ENCODE measurements at regions not wholly inside any gene's neighbourhood (a gene's known extent, or its start where the extent isn't known, plus 50 kb on each side); places are given as distances from the start of the nearest gene placed in this dataset.

DNA sequence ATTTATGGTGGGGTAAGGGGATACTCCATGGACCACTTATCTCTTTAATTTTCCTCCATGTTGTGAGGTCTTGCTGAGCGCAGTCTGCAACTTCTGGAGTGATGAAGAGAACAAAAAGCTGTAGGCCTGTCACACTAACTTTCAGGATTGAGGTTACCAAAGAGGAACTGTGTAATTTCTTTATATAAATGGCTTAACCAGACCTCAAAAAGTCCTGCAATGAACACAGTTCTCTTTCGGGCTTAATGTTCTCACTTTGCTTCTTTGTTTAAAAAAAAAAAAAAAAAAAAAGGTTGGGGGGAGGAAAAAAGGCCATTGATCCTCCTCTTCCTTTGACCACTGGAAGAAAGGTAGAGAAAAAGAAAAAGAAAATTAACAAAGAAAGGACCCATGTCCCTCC, 86.8 kb upstream of the SOX9 start:
- Mint-ChIP-seq H3K27me3 (no peaks in the 10 kb centered on the region), H3K4me1 (peaks cover 2% of the 10 kb centered on the region), H3K9me3 (peaks cover 2% of the 10 kb centered on the region), H3K27ac (no peak overlapping the region), H3K36me3 (no peaks in the 10 kb centered on the region), H3K4me3 (no peak overlapping the region)
- ATAC-seq (ENCODE audit: low read depth) (no peak), DNase-seq (ENCODE audit: low spot score in 2 of 2) (no peak)

- Mint-ChIP-seq H3K4me1 (no peaks in the 10 kb centered on the region), H3K27me3 (no peaks in the 10 kb centered on the region), H3K4me3 (no peak overlapping the region), H3K36me3 (no peaks in the 10 kb centered on the region), H3K9me3 (peaks cover 7% of the 10 kb centered on the region), H3K27ac (no peak overlapping the region)
- DNase-seq (ENCODE audit: low spot score in 2 of 2), result no peak
- ATAC-seq (ENCODE audit: low read depth), result no peak
These were observed 82.4 kb upstream of the SOX9 start for GRCh38 chr17:72038427-72038826.

DNA sequence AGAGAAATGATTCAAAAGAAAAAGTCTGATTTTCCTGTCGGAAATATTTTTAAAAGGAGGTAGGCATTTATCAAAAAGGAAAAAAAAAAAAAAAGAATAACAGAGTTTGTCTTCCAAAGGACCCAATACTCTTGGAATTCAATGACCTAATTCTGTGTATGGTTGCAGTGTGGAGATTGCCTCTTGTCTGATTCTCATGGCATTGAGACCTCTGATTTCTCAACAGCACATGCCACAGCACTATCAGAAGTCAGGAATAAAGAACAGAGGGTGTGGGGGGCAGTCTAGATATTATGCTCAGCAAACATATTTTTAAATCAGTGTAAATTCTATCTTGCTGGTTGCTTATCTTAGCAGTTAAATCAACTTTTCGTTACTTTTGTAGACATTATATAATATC, 81.3 kb upstream of the SOX9 start:
- ATAC-seq (ENCODE audit: low read depth), result no peak

GRCh38 chr17:72046178-72046577, 74.6 kb upstream of the SOX9 start:
- H3K4me1 Mint-ChIP-seq, result no peaks in the 10 kb centered on the region
- peaks cover 8% of the 10 kb centered on the region for H3K9me3 Mint-ChIP-seq
- H3K27me3 Mint-ChIP-seq, result no peaks in the 10 kb centered on the region
- no peaks in the 10 kb centered on the region for H3K36me3 Mint-ChIP-seq
- ATAC-seq (ENCODE audit: low read depth), result no peak
- no peak overlapping the region for H3K4me3 Mint-ChIP-seq
- H3K27ac Mint-ChIP-seq, result no peak overlapping the region
- DNase-seq (ENCODE audit: low spot score in 2 of 2), result no peak

More for the DNA sequence above, 81.3 kb upstream of the SOX9 start:
- Mint-ChIP-seq H3K36me3 (no peaks in the 10 kb centered on the region), H3K9me3 (peaks cover 7% of the 10 kb centered on the region), H3K27ac (no peak overlapping the region), H3K4me3 (no peak overlapping the region), H3K4me1 (no peaks in the 10 kb centered on the region), H3K27me3 (no peaks in the 10 kb centered on the region)
- DNase-seq (ENCODE audit: low spot score in 2 of 2), result no peak

- Mint-ChIP-seq H3K4me1 (no peaks in the 10 kb centered on the region), H3K27me3 (no peaks in the 10 kb centered on the region), H3K27ac (no peak overlapping the region), H3K36me3 (no peaks in the 10 kb centered on the region), H3K4me3 (no peak overlapping the region), H3K9me3 (peaks cover 10% of the 10 kb centered on the region)
- ATAC-seq (ENCODE audit: low read depth) (no peak), DNase-seq (ENCODE audit: low spot score in 2 of 2) (no peak)
These were observed 73.9 kb upstream of the SOX9 start for GRCh38 chr17:72046643-72047612.

GRCh38 chr17:72049914-72050313, 70.9 kb upstream of the SOX9 start:
- H3K27ac Mint-ChIP-seq, result no peak overlapping the region
- peaks cover 7% of the 10 kb centered on the region for H3K9me3 Mint-ChIP-seq
- no peaks in the 10 kb centered on the region for H3K36me3 Mint-ChIP-seq
- H3K4me3 Mint-ChIP-seq, result no peak overlapping the region
- ATAC-seq (ENCODE audit: low read depth), result no peak
- no peaks in the 10 kb centered on the region for H3K4me1 Mint-ChIP-seq
- DNase-seq (ENCODE audit: low spot score in 2 of 2), result no peak
- H3K27me3 Mint-ChIP-seq, result no peaks in the 10 kb centered on the region

- ATAC-seq (ENCODE audit: low read depth) (no peak), DNase-seq (ENCODE audit: low spot score in 2 of 2) (no peak)
- Mint-ChIP-seq H3K36me3 (no peaks in the 10 kb centered on the region), H3K4me3 (no peak overlapping the region), H3K9me3 (peaks cover 4% of the 10 kb centered on the region), H3K4me1 (no peaks in the 10 kb centered on the region), H3K27me3 (no peaks in the 10 kb centered on the region), H3K27ac (no peak overlapping the region)
These were observed 67.8 kb upstream of the SOX9 start for GRCh38 chr17:72053036-72053435.

GRCh38 chr17:72053449-72053848, 67.4 kb upstream of the SOX9 start:
- Mint-ChIP-seq H3K4me3 (no peak overlapping the region), H3K27me3 (no peaks in the 10 kb centered on the region), H3K9me3 (peaks cover 4% of the 10 kb centered on the region), H3K4me1 (no peaks in the 10 kb centered on the region), H3K36me3 (no peaks in the 10 kb centered on the region), H3K27ac (no peak overlapping the region)
- ATAC-seq (ENCODE audit: low read depth), result no peak
- no peak for DNase-seq (ENCODE audit: low spot score in 2 of 2)

DNA sequence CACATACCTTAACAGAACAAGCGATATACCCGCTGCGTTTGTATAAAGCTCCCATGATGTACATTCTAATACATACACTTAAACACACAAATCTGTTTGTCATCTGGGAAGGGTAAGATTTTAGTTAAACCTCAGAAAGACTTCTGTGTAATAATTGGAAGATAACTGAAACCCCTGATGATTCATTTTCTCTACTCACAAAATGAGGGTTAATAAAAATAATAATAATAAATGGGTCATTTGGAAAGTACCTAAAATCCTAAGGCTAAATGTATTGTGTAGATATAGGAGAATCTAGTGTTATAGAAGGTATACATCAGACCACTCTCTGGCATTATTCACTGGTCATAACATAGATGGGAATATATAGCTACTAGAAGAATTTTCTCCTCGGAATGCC, 64.7 kb upstream of the SOX9 start:
- DNase-seq (ENCODE audit: low spot score in 2 of 2) (no peak), ATAC-seq (ENCODE audit: low read depth) (no peak)
- Mint-ChIP-seq H3K27me3 (no peaks in the 10 kb centered on the region), H3K36me3 (no peaks in the 10 kb centered on the region), H3K4me3 (no peak overlapping the region), H3K27ac (no peak overlapping the region), H3K9me3 (peaks cover 2% of the 10 kb centered on the region), H3K4me1 (no peaks in the 10 kb centered on the region)

DNA sequence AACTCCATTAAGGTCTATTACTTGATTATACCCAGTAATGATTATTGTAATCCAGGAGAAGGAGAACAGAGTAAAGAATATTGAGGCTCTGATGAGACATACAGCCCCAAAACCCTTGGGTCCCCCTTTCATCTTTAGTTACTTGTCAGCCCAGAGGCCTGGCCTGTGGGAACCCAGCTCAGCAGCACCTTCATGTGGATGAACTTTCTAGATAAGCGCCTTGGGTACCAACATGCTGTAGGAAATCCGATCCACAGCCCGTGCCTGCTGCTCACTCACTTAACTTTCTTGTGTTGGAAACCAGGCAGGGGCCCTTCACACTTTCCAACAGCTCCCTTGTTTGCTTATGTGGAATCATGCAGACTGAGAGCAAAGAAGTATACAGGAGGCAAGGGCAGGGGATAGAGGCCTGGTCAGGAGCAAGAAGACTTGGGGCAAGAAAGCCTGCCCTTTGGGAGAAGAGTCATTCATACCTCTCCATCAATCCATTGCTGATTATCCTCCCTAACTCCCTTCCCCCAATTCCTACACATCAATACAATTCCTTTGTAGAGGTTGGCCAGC, 64.0 kb upstream of the SOX9 start:
- H3K27ac Mint-ChIP-seq, result no peak overlapping the region
- no peaks in the 10 kb centered on the region for H3K36me3 Mint-ChIP-seq
- H3K4me1 Mint-ChIP-seq, result no peaks in the 10 kb centered on the region
- no peak overlapping the region for H3K4me3 Mint-ChIP-seq
- no peak for DNase-seq (ENCODE audit: low spot score in 2 of 2)
- no peaks in the 10 kb centered on the region for H3K9me3 Mint-ChIP-seq
- ATAC-seq (ENCODE audit: low read depth), result no peak
- H3K27me3 Mint-ChIP-seq, result no peaks in the 10 kb centered on the region

- Mint-ChIP-seq H3K36me3 (no peaks in the 10 kb centered on the region), H3K27me3 (no peaks in the 10 kb centered on the region), H3K4me3 (no peak overlapping the region), H3K4me1 (no peaks in the 10 kb centered on the region), H3K9me3 (no peaks in the 10 kb centered on the region), H3K27ac (no peak overlapping the region)
- ATAC-seq (ENCODE audit: low read depth) (no peak), DNase-seq (ENCODE audit: low spot score in 2 of 2) (no peak)
These were observed 60.7 kb upstream of the SOX9 start for GRCh38 chr17:72060084-72060483.

DNA sequence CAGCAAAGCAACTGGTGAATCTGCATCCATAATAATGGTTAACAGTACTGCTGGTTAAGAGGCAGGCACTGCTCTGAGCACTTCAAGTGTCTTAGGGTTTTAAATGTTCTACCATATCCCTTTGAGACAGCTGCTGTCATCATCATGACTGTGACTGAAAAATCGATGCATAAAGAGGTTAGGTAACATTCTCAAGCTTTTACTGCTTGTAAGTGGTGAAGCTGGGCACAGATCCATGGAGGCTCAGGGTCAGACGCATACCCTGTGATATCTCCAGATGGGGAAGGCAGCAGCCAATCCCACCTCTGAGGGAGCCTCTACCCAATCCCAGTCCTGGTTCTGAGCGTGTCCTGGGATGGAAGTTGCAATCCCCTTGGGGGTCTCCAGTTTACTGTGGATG, 57.6 kb upstream of the SOX9 start:
- ATAC-seq (ENCODE audit: low read depth) (no peak), DNase-seq (ENCODE audit: low spot score in 2 of 2) (no peak)
- no peaks in the 10 kb centered on the region for H3K27me3 Mint-ChIP-seq
- H3K9me3 Mint-ChIP-seq, result peaks cover 5% of the 10 kb centered on the region
- no peak overlapping the region for H3K27ac Mint-ChIP-seq
- H3K4me1 Mint-ChIP-seq, result no peaks in the 10 kb centered on the region
- H3K36me3 Mint-ChIP-seq, result no peaks in the 10 kb centered on the region
- H3K4me3 Mint-ChIP-seq, result no peak overlapping the region

DNA sequence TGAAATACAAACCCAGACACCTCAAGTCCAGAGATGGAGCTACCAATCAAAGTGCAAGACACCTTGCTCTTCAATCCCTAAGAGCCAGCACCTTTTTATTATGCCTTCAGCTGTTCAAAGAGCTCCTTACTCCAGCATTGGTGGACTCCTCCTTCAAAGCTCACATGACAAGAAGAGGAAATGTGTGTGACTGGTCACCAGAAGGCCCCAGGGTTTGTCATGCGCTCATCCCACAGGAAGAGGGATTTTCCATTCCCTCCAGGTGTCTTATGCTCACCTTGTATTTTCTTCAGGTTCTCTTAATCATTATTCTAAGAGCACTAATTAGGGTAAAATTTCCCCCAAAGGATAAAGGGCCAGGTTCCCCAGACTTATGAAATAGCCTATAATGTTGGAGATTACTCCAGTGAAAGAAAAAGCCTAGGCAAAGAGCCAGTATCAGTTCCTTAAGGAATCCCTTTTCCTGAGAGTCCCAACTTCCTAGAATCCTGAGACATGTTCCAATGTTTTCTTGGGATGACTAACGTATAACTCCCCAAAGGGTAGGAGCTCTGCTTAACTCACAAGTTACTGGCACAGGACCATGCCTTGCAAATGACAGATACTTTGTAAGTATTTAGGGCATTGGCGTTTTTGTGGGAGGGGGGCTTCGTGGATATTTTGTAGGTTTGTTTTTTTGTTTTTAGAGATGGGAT, 56.9 kb upstream of the SOX9 start:
- no peak for DNase-seq (ENCODE audit: low spot score in 2 of 2)
- Mint-ChIP-seq H3K27me3 (no peaks in the 10 kb centered on the region), H3K9me3 (peaks cover 5% of the 10 kb centered on the region), H3K4me1 (no peaks in the 10 kb centered on the region), H3K27ac (no peak overlapping the region), H3K4me3 (no peak overlapping the region), H3K36me3 (no peaks in the 10 kb centered on the region)
- ATAC-seq (ENCODE audit: low read depth), result no peak

DNA sequence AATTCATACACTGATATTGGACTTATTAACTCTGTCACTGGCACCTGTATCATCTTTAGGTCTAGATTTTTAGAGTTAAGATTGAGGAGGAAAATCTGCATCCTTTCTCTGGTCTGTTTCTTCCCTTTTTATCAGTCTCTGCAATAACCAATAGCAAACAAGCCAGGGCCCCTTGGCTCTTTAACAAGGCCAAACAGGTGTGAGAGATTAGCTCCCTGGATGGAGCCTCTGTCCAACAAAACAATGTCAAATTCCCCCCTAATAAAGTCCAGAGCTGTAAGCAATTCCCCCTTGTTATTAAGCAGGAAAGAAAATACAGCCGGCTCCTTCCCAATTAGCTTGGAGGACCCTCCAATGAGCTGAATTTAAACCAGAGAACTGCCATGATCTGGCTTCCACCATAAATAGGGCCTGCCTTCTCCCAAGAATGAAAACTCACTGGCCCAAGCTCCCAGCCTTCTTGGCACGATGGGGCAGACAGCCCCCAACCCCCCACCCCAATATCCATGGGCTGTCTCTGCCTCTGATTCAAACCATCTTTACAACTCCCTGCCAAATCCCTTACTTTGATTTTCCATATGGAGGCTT, 56.1 kb upstream of the SOX9 start:
- ATAC-seq (ENCODE audit: low read depth) (no peak), DNase-seq (ENCODE audit: low spot score in 2 of 2) (no peak)
- Mint-ChIP-seq H3K27ac (no peak overlapping the region), H3K36me3 (no peaks in the 10 kb centered on the region), H3K27me3 (no peaks in the 10 kb centered on the region), H3K4me3 (no peak overlapping the region), H3K9me3 (peaks cover 5% of the 10 kb centered on the region), H3K4me1 (no peaks in the 10 kb centered on the region)

All from memory B cell (primary cell).